HEK293 (cell line): ENCODE measurements at regions not wholly inside any gene's neighbourhood (a gene's known extent, or its start where the extent isn't known, plus 50 kb on each side); places are given as distances from the start of the nearest gene placed in this dataset.

ENCODE experiments used
- CTCF ChIA-PET: fragments of 350-600 bp; formaldehyde crosslinking; extraction: SDS; loops from one replicate; lab custom pipeline; 2021; ENCODE audit warnings: antibody characterized with exemption; lab: Yijun Ruan, JAX
- POLR2A ChIA-PET: fragments of 300-600 bp; formaldehyde crosslinking; extraction: SDS; loops from one replicate; lab custom pipeline; 2020; ENCODE audit warnings: antibody characterized with exemption, inconsistent platforms; lab: Yijun Ruan, JAX
- H3K27ac ChIP-seq: fragments of 200-500 bp; sonication (Bioruptor generic); 2 replicates; pipeline ENCODE4 v1.5.1; 2014; ENCODE audit warnings: low read depth, low read length, control low read depth, inconsistent platforms; ENCODE audit errors: extremely low read depth
- H3K36me3 ChIP-seq, 2 experiments: fragments of 200-500 bp in 1 of 2; sonication (Bioruptor generic) in 1 of 2; 1 replicate in 1 of 2; 2 replicates in 1 of 2; pipeline ENCODE4 v1.5.1; 2014 to 2017; ENCODE audit warnings: inconsistent platforms in 2 of 2, low read length in 2 of 2; ENCODE audit not compliant: control insufficient read depth in 2 of 2, insufficient read depth in 1 of 2
- H3K4me1 ChIP-seq: fragments of 200-500 bp; sonication (Bioruptor generic); 2 replicates; pipeline ENCODE4 v1.5.1; 2014; ENCODE audit warnings: mild to moderate bottlenecking, low read length, inconsistent platforms; ENCODE audit not compliant: control insufficient read depth, insufficient read depth
- H3K4me3 ChIP-seq: 2 replicates; pipeline ENCODE4 v1.5.1; 2011; ENCODE audit warnings: low read depth, mild to moderate bottlenecking, control low read depth, low read length, moderate library complexity
- H3K9me3 ChIP-seq: fragments of 200-500 bp; sonication (Bioruptor generic); 2 replicates; pipeline ENCODE4 v1.5.1; 2014; ENCODE audit warnings: low read depth, low read length, inconsistent platforms; ENCODE audit not compliant: control insufficient read depth, insufficient read depth
- AEBP2 ChIP-seq: fragments of 450-650 bp; formaldehyde crosslinking; IDR thresholded peaks from 2 replicates; pipeline ENCODE4 v1.5.1; 2016; ENCODE audit warnings: missing biosample characterization, missing genetic modification characterization, borderline replicate concordance
- ELK4 ChIP-seq: IDR thresholded peaks from 2 replicates; pipeline ENCODE4 v1.6.1; 2011; ENCODE audit warnings: mild to moderate bottlenecking, low read depth, low read length, borderline replicate concordance
- FEZF1 ChIP-seq: fragments of 450-650 bp; formaldehyde crosslinking; IDR thresholded peaks from 2 replicates; pipeline ENCODE4 v1.5.1; 2016; ENCODE audit warnings: missing biosample characterization, missing genetic modification characterization
- HOXD13 ChIP-seq: sonication (generic); formaldehyde crosslinking; IDR thresholded peaks from 2 replicates; pipeline ENCODE4 v1.8.0; 2022; ENCODE audit warnings: missing genetic modification reagents, borderline replicate concordance
- REPIN1 ChIP-seq: fragments of 450-650 bp; formaldehyde crosslinking; IDR thresholded peaks from 2 replicates; pipeline ENCODE4 v1.5.1; 2017; ENCODE audit warnings: missing biosample characterization, missing genetic modification characterization, low read depth
- SCRT1 ChIP-seq: fragments of 450-650 bp; formaldehyde crosslinking; IDR thresholded peaks from 2 replicates; pipeline ENCODE4 v1.5.1; 2016; ENCODE audit warnings: missing biosample characterization, missing genetic modification characterization, borderline replicate concordance
- SETDB1 ChIP-seq: IDR thresholded peaks from one replicate; pipeline ENCODE4 v1.6.1; 2017; ENCODE audit warnings: mild to moderate bottlenecking, low read length, moderate library complexity, mixed read lengths; ENCODE audit not compliant: insufficient read length
- SP3 ChIP-seq: fragments of 450-650 bp; formaldehyde crosslinking; IDR thresholded peaks from 2 replicates; pipeline ENCODE4 v1.5.1; 2016; ENCODE audit warnings: missing biosample characterization, missing genetic modification characterization
- TCF7L2 ChIP-seq: IDR thresholded peaks from 2 replicates; pipeline ENCODE4 v1.6.1; 2011; ENCODE audit warnings: low read depth, mild to moderate bottlenecking, inconsistent platforms, low read length, moderate library complexity, borderline replicate concordance
- ZFHX2 ChIP-seq: fragments of 450-650 bp; formaldehyde crosslinking; conservative IDR thresholded peaks from 2 replicates; pipeline ENCODE4 v1.5.1; 2016; ENCODE audit warnings: missing biosample characterization, missing genetic modification characterization
- ZFP69B ChIP-seq: fragments of 450-650 bp; formaldehyde crosslinking; IDR thresholded peaks from 2 replicates; pipeline ENCODE4 v1.5.1; 2016; ENCODE audit warnings: missing biosample characterization, missing genetic modification characterization
- ZNF114 ChIP-seq: fragments of 450-650 bp; formaldehyde crosslinking; IDR thresholded peaks from 2 replicates; pipeline ENCODE4 v1.5.0; 2017; ENCODE audit warnings: missing biosample characterization, missing genetic modification characterization
- ZNF274 ChIP-seq, 2 experiments: fragments of 200-500 bp in 1 of 2; fragments of 450-650 bp in 1 of 2; sonication (Bioruptor generic) in 1 of 2; formaldehyde crosslinking in 1 of 2; IDR thresholded peaks; 2 replicates each; pipeline versions ENCODE4 v1.5.1 to v1.6.1; 2014 to 2016; ENCODE audit warnings: borderline replicate concordance in 1 of 2, inconsistent platforms in 1 of 2, low read length in 1 of 2, missing biosample characterization in 1 of 2, missing genetic modification characterization in 1 of 2
- ZNF544 ChIP-seq: fragments of 450-650 bp; formaldehyde crosslinking; IDR thresholded peaks from 2 replicates; pipeline ENCODE4 v1.5.0; 2017; ENCODE audit warnings: missing biosample characterization, missing genetic modification characterization
- ZNF677 ChIP-seq: fragments of 450-650 bp; IDR thresholded peaks from 2 replicates; pipeline ENCODE4 v1.5.0; 2018; ENCODE audit warnings: missing biosample characterization, mild to moderate bottlenecking, missing genetic modification characterization, moderate library complexity
- ZNF791 ChIP-seq: fragments of 450-650 bp; formaldehyde crosslinking; IDR thresholded peaks from 2 replicates; pipeline ENCODE4 v1.5.1; 2016; ENCODE audit warnings: missing biosample characterization, missing genetic modification characterization
- TF ChIP-seq, protein P1 (sequence below): fragments of 450-650 bp; formaldehyde crosslinking; IDR thresholded peaks from 2 replicates; pipeline ENCODE4 v1.5.1; 2016; ENCODE audit warnings: missing biosample characterization, missing genetic modification characterization, borderline replicate concordance
- TF ChIP-seq, protein P2 (sequence below): fragments of 450-650 bp; formaldehyde crosslinking; IDR thresholded peaks from 2 replicates; pipeline ENCODE4 v1.5.1; 2017; ENCODE audit warnings: missing biosample characterization, missing genetic modification characterization

- H3K4me3 ChIP-seq = no peak overlapping the region
- no peaks in the 10 kb centered on the region for H3K4me1 ChIP-seq
- no peaks in the 10 kb centered on the region for H3K9me3 ChIP-seq
- no peaks in the 10 kb centered on the region for H3K36me3 ChIP-seq
- no peak overlapping the region for H3K27ac ChIP-seq
- CTCF ChIA-PET = interaction anchor here (0.6 to 0.7 kb wide), 3 partner anchors 59 to 434 kb away, joined by 3 read pairs; no protein-coding TSS in a partner anchor
- TF ChIP-seq FEZF1 (tag by site-specific recombination) (no peak), ZNF677 (tag by site-specific recombination) (no peak), SCRT1 (tag by site-specific recombination) (no peak), HOXD13 (CRISPR knock-in tag) (no peak), ZNF114 (tag by site-specific recombination) (no peak), ZNF791 (tag by site-specific recombination) (no peak), ZFP69B (tag by site-specific recombination) (no peak), SETDB1 (no peak), AEBP2 (tag by site-specific recombination) (no peak), ZNF544 (tag by site-specific recombination) (no peak), ELK4 (no peak), SP3 (tag by site-specific recombination) (no peak), ZFHX2 (tag by site-specific recombination) (no peak), REPIN1 (tag by site-specific recombination) (no peak)
- TF ChIP-seq, protein P1, sequence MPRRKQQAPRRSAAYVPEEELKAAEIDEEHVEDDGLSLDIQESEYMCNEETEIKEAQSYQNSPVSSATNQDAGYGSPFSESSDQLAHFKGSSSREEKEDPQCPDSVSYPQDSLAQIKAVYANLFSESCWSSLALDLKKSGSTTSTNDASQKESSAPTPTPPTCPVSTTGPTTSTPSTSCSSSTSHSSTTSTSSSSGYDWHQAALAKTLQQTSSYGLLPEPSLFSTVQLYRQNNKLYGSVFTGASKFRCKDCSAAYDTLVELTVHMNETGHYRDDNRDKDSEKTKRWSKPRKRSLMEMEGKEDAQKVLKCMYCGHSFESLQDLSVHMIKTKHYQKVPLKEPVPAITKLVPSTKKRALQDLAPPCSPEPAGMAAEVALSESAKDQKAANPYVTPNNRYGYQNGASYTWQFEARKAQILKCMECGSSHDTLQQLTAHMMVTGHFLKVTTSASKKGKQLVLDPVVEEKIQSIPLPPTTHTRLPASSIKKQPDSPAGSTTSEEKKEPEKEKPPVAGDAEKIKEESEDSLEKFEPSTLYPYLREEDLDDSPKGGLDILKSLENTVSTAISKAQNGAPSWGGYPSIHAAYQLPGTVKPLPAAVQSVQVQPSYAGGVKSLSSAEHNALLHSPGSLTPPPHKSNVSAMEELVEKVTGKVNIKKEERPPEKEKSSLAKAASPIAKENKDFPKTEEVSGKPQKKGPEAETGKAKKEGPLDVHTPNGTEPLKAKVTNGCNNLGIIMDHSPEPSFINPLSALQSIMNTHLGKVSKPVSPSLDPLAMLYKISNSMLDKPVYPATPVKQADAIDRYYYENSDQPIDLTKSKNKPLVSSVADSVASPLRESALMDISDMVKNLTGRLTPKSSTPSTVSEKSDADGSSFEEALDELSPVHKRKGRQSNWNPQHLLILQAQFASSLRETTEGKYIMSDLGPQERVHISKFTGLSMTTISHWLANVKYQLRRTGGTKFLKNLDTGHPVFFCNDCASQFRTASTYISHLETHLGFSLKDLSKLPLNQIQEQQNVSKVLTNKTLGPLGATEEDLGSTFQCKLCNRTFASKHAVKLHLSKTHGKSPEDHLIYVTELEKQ = no peak
- TF ChIP-seq, protein P2, sequence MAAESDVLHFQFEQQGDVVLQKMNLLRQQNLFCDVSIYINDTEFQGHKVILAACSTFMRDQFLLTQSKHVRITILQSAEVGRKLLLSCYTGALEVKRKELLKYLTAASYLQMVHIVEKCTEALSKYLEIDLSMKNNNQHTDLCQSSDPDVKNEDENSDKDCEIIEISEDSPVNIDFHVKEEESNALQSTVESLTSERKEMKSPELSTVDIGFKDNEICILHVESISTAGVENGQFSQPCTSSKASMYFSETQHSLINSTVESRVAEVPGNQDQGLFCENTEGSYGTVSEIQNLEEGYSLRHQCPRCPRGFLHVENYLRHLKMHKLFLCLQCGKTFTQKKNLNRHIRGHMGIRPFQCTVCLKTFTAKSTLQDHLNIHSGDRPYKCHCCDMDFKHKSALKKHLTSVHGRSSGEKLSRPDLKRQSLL (tag by site-specific recombination) = no peak
- TF ChIP-seq, all 188 proteins: peak for 0
- POLR2A ChIA-PET = no interaction called here
Observed at GRCh38 chr20:56932575-56933330, 303.6 kb downstream of the TFAP2C start.

DNA sequence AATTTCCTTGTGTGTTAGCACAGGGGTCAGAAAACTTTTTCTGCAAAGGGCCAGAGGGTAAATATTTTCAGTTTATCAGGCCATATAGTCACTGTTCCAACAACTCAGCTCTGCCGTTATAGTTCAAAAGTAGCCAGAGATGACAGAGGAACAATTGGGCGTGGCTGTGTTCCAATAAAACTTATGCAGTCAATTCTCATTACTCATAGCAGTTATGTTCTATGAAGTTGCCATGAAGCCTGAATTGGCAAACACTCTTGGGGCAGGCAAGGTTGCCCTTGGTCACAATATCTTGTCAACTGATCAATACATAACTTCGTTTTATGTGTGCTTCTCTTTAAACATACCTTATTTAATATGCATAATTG lies 304.2 kb downstream of the TFAP2C start:
- H3K36me3 ChIP-seq = no peaks in the 10 kb centered on the region
- H3K4me1 ChIP-seq = no peaks in the 10 kb centered on the region
- TF ChIP-seq TCF7L2 (no peak), ZNF274 (IDR thresholded peaks at IDR 0.05; ENCODE audit: low read length) (no peak), ZNF274 (tag by site-specific recombination; IDR thresholded peaks at IDR 0.05; ENCODE audit: borderline replicate concordance) (no peak)
- no peaks in the 10 kb centered on the region for H3K9me3 ChIP-seq
- CTCF ChIA-PET = interaction anchor here (0.6 kb wide), 2 partner anchors 60 to 412 kb away, joined by 3 read pairs; no protein-coding TSS in a partner anchor
- POLR2A ChIA-PET = no interaction called here
- H3K27ac ChIP-seq = no peak overlapping the region
- H3K4me3 ChIP-seq = no peak overlapping the region
